ENCODE measurements at regions not wholly inside any gene's neighbourhood (a gene's known extent, or its start where the extent isn't known, plus 50 kb on each side); places are given as distances from the start of the nearest gene placed in this dataset.

- no peak for TF ChIP-seq CTCF (conservative IDR thresholded peaks at IDR 0.05; ENCODE audit: low read length)
- no peak for TF ChIP-seq EZH2phosphoT487 (IDR thresholded peaks at IDR 0.05; ENCODE audit: borderline replicate concordance, low read depth, low read length)
These were observed 89.9 kb upstream of the STMND1 start for GRCh38 chr6:17011985-17012384.
